Left lung (tissue), 4 donors: ENCODE measurements at regions not wholly inside any gene's neighbourhood (a gene's known extent, or its start where the extent isn't known, plus 50 kb on each side); places are given as distances from the start of the nearest gene placed in this dataset.
"Not testable (repeated sequence)": the region's sequence is repeated elsewhere in the genome, so short reads cannot be mapped to it uniquely, and the experiment has no call there.

Experiments used
- ATAC-seq: fragments of 200-7000 bp; cut with Tn5 transposase; one replicate; pipeline ENCODE4 v1.9.1; 2020; ENCODE audit warnings: moderate library complexity
- DNase-seq, 4 donors: peaks; one replicate each; pipeline ENCODE4 v3.0.0-alpha.2; 2013 to 2020
- H3K27ac ChIP-seq, 2 donors: fragments of 200-600 bp; sonication (generic) in 1 of 2; one replicate each; pipeline versions ENCODE4 v1.5.0 to v1.8.0; 2020 to 2021
- H3K27me3 ChIP-seq, 2 donors: fragments of 200-600 bp; sonication (generic) in 1 of 2; one replicate each; pipeline versions ENCODE4 v1.5.0 to v1.8.0; 2020 to 2021
- H3K36me3 ChIP-seq, 2 donors: fragments of 200-600 bp; sonication (generic) in 1 of 2; one replicate each; pipeline versions ENCODE4 v1.5.0 to v1.8.0; 2020 to 2021
- H3K4me1 ChIP-seq, 2 donors: fragments of 200-600 bp; one replicate each; pipeline ENCODE4 v1.8.0; 2021
- H3K4me3 ChIP-seq, 2 donors: fragments of 200-600 bp; sonication (generic) in 1 of 2; one replicate each; pipeline versions ENCODE4 v1.5.0 to v1.8.0; 2020 to 2021; ENCODE audit warnings: mild to moderate bottlenecking in 1 of 2
- H3K9me3 ChIP-seq, 2 donors: fragments of 200-600 bp; sonication (generic) in 1 of 2; one replicate each; pipeline versions ENCODE4 v1.5.0 to v1.8.0; 2020 to 2021
- intact Hi-C, 2 donors: fragments of 100-400 bp; cut with DNase I; formaldehyde crosslinking; loops; one replicate each; pipeline versions ENCODE4 v1.11.2 to v1.14.2; 2022
- donor health status: DM: no; HTN: yes; CAD: no.
- donor health status: DM: no; HTN: no; CAD: no.

- H3K4me3 ChIP-seq, H3K27ac ChIP-seq, H3K9me3 ChIP-seq, ATAC-seq, DNase-seq, intact Hi-C loops, H3K36me3 ChIP-seq, H3K27me3 ChIP-seq, H3K4me1 ChIP-seq: not testable (repeated sequence)
Observed at GRCh38 chrY:23361897-23362296, 142.6 kb downstream of the DAZ2 start.

GRCh38 chrY:23363239-23363997 is 144.1 kb downstream of the DAZ2 start:
- H3K9me3 ChIP-seq, H3K4me1 ChIP-seq, H3K36me3 ChIP-seq, H3K27me3 ChIP-seq, H3K4me3 ChIP-seq, DNase-seq, intact Hi-C loops, ATAC-seq, H3K27ac ChIP-seq: not testable (repeated sequence)

- ATAC-seq, H3K27me3 ChIP-seq, H3K36me3 ChIP-seq, H3K9me3 ChIP-seq, H3K4me3 ChIP-seq, DNase-seq, intact Hi-C loops, H3K4me1 ChIP-seq, H3K27ac ChIP-seq: not testable (repeated sequence)
Observed at GRCh38 chrY:23364174-23364573, 144.8 kb downstream of the DAZ2 start.

DNA sequence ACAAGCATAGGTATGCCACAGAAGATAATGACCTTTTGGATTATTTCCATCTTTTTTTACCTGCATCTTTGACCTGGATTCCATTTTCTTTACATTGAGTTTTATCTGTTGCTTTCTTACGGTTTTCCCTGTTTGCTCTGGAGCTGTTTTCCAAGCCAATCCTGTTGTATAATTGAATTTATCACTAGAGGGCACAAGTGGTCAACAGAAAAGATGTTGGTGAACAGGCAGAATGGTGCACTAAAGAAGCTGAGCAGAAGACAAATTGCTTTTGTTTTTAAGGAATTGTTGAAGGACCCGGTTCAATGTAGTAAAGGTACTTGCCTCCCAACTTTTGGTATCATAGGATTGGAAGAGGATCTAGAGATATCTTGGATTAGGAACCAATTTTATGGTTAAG is 177.8 kb downstream of the DAZ2 start:
- ATAC-seq = not testable (repeated sequence)

DNA sequence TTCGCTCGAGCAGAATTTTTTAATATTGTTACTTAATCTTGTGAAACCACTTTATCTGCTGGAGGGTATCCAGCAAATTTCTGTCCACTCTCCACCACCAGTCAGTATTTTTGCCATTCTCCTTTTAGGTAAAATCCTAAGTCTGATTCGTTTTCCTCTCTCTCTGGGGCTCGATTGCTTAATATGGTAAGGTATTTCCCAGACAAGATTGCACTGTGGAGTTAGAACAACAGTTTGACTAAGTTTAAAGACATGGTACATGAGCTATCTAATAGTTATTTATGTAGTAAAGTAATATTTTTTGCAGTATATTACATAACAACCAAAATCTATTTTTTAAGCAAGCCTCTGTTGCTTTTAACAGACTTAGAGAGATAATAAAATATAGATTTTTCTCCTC is 181.9 kb downstream of the DAZ2 start:
- H3K4me1 ChIP-seq, H3K4me3 ChIP-seq, H3K27me3 ChIP-seq, DNase-seq, ATAC-seq, intact Hi-C loops, H3K36me3 ChIP-seq, H3K9me3 ChIP-seq, H3K27ac ChIP-seq: not testable (repeated sequence)

More for the DNA sequence above, 177.8 kb downstream of the DAZ2 start:
- H3K4me1 ChIP-seq, H3K27me3 ChIP-seq, H3K4me3 ChIP-seq, H3K27ac ChIP-seq, H3K9me3 ChIP-seq, intact Hi-C loops, DNase-seq, H3K36me3 ChIP-seq: not testable (repeated sequence)

- H3K4me3 ChIP-seq, H3K36me3 ChIP-seq, DNase-seq, intact Hi-C loops, H3K9me3 ChIP-seq, H3K27me3 ChIP-seq, ATAC-seq, H3K27ac ChIP-seq, H3K4me1 ChIP-seq: not testable (repeated sequence)
Observed at GRCh38 chrY:23401818-23402217, 182.5 kb downstream of the DAZ2 start.

- H3K36me3 ChIP-seq, H3K27ac ChIP-seq, H3K4me3 ChIP-seq, H3K27me3 ChIP-seq, intact Hi-C loops, H3K9me3 ChIP-seq, H3K4me1 ChIP-seq, DNase-seq: not testable (repeated sequence)
- peak; percentile 68 for ATAC-seq
Observed at GRCh38 chrY:23415955-23416354, 196.6 kb downstream of the DAZ2 start.

- H3K27ac ChIP-seq, intact Hi-C loops, DNase-seq, H3K9me3 ChIP-seq, H3K27me3 ChIP-seq, H3K4me1 ChIP-seq, H3K36me3 ChIP-seq, ATAC-seq, H3K4me3 ChIP-seq: not testable (repeated sequence)
Observed at GRCh38 chrY:23429264-23429663, 209.9 kb downstream of the DAZ2 start.

- ATAC-seq, H3K27ac ChIP-seq, intact Hi-C loops, H3K27me3 ChIP-seq, DNase-seq, H3K36me3 ChIP-seq, H3K9me3 ChIP-seq, H3K4me1 ChIP-seq, H3K4me3 ChIP-seq: not testable (repeated sequence)
Observed at GRCh38 chrY:23444742-23445141, 225.4 kb downstream of the DAZ2 start.

DNA sequence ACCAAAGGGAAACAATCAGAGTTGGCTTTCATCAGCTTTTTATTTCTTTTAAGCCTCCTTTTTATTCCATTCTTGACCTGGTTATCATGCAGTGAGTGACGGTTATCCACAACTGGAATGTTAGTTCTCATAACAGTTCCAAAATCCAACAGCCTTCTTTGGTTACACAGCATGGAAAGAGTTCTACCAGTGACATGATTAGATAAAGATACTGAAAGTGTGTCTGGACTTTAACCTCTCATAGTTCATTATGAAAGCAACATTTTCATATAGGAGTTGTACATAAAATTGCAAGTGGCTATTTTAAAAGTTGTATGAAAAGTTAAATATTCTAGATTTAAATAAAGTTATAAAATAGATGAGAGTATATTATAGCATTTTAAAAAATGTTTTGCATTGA is 225.9 kb downstream of the DAZ2 start:
- ATAC-seq, H3K4me3 ChIP-seq, DNase-seq, H3K4me1 ChIP-seq, H3K27ac ChIP-seq, intact Hi-C loops, H3K9me3 ChIP-seq, H3K36me3 ChIP-seq, H3K27me3 ChIP-seq: not testable (repeated sequence)

DNA sequence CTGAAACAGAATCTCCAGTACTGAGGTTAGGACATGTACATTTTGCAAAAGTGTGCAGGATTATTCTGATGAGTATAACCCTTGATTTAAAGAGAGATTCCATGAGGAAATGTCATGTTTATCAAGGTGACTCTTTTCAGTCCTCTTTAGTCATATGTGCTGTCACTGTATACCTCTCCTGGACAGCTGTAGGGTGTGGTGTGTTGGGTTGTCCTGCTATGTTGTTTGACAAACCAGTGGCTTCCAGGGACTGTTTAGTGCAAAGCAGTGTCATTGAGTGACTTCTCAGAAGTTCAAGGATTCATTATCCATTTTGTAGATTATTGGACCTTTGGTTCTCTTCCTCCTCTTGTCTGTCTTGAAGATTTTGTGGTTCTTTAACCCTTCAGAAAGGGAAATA is 236.3 kb downstream of the DAZ2 start:
- H3K9me3 ChIP-seq, intact Hi-C loops, H3K27me3 ChIP-seq, H3K36me3 ChIP-seq, H3K4me1 ChIP-seq, DNase-seq, ATAC-seq, H3K27ac ChIP-seq, H3K4me3 ChIP-seq: not testable (repeated sequence)

- H3K4me3 ChIP-seq, ATAC-seq, H3K9me3 ChIP-seq, H3K27me3 ChIP-seq, H3K4me1 ChIP-seq, H3K27ac ChIP-seq, intact Hi-C loops, H3K36me3 ChIP-seq, DNase-seq: not testable (repeated sequence)
Observed at GRCh38 chrY:23502883-23503282, 283.6 kb downstream of the DAZ2 start.
